ENCODE measurements at regions not wholly inside any gene's neighbourhood (a gene's known extent, or its start where the extent isn't known, plus 50 kb on each side); places are given as distances from the start of the nearest gene placed in this dataset.
"Not testable (repeated sequence)": the region's sequence is repeated elsewhere in the genome, so short reads cannot be mapped to it uniquely, and the experiment has no call there.

DNA sequence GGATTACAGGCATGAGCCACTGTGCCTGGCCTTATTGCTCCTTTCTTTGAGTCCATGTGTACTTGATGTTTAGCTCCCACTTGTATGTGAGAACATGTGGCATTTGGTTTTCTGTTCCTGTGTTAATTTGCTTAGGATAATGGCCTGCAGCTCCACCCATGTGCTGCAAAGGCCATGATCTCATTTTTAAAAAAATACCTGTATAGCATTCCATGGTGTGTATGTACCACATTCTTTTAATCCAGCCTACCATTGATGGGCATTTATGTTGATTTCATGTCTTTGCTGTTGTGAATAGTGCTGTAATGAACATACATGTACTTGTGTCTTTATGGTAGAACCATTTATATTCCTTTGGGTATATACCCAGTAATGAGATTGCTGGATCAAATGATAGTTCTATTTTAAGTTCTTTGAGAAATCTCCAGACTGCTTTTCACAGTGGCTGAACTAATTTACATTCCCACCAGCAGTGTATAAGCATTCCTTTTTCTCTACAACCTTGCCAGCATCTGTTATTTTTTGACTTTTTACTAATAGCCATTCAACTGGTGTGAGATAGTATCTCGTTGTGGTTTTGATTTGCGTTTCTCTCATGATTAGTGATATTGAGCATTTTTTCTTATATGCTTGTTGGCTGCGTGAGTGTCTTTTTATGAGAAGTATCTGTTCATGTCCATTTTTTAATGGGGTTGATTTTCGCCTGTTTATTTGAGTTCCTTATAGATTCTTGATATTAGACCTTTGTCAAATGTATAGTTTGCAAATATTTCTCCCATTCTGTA, 136.4 kb upstream of the SPRED2 start:
- DNase-seq (ENCODE audit: low read depth): not testable (repeated sequence)

DNA sequence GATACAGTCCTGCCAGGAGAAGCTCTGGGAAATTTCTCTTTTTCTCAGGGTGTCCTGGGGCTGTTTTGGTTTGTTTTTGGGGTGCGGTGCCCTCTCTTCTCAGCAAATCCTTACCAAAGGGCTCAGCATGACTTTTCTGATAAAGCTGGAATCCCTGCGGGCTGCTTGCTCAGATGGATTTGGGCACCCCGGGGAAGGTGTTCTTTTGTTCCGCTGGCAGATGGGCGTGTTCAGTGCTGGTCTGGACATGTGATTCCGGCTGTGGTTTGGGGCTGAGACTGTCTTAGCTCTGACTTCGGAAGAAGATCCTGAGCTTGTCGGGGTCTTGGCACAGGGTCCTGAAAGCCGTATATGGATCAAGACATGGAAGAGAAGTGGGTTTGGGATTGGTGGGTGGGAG, 134.2 kb upstream of the SPRED2 start:
- no peak for DNase-seq (ENCODE audit: low read depth)

DNA sequence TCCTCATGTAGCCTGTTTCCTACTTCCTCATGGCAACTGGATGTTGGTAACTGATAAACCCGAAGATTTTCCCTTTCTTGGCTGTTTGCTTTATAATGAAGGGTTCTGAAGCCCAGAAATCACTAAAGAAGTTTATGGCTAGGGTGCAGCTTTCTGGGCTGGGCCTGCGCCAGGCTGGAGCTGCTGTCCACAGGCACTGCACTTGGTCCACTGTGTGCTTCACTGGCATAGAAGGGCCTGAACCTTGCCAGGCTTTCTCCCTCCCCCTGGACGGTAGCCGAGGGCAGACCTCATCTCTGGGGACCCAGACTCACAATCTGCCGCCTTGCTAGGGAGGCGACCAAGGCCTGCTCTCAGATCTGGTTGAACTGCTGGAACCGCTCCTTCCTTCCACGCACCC, 133.3 kb upstream of the SPRED2 start:
- no peak for DNase-seq (ENCODE audit: low read depth)

GRCh38 chr2:65564299-65564698, 131.9 kb upstream of the SPRED2 start:
- DNase-seq (ENCODE audit: low read depth): no peak

DNA sequence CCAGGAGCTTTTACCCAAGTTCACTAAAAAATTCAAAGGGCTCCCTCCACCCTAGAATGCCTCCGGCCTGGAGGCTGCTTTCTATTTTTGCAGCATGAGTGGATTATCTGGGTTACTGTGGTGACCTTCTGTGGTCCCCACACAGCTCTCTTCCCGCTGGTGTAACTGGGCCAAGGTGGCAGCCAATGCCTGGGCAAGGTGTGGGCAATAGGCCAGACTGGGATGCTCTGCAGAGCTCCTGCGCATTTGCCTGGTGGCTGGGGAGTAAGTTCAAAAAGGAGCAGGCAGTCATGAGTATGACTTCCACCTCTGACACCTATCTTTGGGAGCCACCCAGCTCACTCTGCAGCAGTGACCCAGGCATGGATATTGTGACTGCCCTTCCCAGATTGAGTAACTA, 130.5 kb upstream of the SPRED2 start:
- no peak for DNase-seq (ENCODE audit: low read depth)

- no peak for DNase-seq (ENCODE audit: low read depth)
Measured at GRCh38 chr2:65558743-65559142, 126.3 kb upstream of the SPRED2 start.

- no peak for DNase-seq (ENCODE audit: low read depth)
Measured at GRCh38 chr2:65557616-65558573, 125.5 kb upstream of the SPRED2 start.

DNA sequence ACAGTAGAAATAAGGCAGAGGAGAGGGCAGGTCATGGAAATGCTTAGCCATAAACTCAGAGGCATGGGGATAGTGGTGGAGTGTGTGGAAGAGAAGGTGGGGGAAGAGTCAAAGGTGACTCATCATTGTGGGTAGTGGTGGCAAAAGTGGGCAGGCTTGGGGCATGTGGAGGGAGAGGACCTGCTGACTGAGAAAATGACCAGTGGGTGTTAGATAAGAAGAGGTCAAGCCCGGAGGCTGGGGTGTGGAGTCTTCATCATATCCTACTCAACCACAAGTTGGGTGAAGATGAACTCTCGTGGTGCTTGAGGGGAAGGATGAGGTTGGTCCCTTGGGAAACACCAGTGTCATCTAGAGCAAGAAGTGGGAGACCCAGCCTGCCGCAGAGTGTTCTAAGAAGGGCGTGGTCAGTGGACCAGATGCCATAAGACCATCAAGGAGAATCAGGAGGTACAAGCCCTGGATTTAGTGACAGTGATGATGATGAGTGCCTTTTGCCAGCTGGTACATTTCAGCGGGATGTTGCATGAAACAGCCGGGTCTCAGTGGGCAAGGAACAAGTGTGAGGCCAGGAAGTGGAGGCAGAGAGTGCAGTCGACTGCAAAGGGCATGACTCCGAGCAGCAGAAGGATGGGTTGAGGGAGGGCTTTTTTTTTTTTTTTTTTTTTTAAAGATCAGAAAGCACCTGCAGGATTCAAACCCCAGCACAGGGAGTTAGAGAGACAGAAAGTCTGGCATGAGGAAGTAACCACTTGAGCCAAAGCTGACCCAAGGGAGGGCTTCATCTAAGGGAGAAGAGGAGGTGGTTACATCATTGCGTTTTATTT, 122.6 kb upstream of the SPRED2 start:
- DNase-seq (ENCODE audit: low read depth): peak; percentile 17

DNA sequence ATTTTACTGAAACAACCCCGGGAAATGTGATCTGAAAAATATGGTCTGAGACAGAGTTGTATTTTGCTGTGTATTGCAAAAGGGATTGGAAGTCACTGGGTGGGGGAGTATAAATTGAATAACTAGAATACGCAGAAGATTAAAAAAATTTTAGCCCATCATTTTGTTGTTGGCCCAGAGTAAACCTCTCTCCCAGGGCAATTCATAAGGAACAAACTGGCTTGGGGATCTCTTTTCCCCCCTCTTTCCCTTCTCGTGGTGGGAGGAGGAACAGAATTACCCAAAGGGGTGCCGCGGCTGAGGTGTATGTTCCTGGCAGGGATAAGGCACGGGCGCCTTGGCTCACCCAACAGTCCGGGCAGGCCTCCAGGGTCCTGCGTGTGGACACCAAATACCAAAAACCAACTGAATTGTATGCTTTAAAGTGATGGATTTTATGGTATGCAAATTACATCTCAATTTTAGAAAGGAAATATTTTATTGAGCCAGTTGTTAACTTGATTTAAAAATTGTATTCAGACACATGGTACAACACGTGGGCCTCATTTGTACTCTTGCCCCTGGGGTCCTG, 121.2 kb upstream of the SPRED2 start:
- no peak for DNase-seq (ENCODE audit: low read depth)

- DNase-seq (ENCODE audit: low read depth): no peak
Measured at GRCh38 chr2:65551528-65551927, 119.1 kb upstream of the SPRED2 start.

DNA sequence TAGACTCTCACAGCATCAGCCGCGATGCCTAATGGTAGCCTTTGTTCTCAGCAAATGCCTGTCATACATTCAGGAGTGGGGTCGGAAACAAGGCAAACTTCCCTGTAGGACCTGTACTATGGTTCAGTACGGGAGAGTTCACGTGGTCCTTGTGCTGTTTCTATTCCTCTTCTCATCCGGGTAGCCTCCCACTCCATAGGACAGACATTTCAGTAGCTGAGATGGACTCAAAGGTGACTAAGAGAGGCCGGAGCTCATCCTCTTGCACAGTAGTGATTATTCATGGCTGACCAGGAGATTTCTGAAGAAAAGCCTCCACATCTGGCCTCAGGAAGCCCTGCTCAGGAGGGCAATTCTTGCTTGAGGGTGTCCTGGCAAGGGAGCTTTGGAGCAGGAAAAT, 117.8 kb upstream of the SPRED2 start:
- no peak for DNase-seq (ENCODE audit: low read depth)

GRCh38 chr2:65549631-65550030, 117.2 kb upstream of the SPRED2 start:
- DNase-seq (ENCODE audit: low read depth): no peak

GRCh38 chr2:65549257-65549627, 116.8 kb upstream of the SPRED2 start:
- no peak for DNase-seq (ENCODE audit: low read depth)

DNA sequence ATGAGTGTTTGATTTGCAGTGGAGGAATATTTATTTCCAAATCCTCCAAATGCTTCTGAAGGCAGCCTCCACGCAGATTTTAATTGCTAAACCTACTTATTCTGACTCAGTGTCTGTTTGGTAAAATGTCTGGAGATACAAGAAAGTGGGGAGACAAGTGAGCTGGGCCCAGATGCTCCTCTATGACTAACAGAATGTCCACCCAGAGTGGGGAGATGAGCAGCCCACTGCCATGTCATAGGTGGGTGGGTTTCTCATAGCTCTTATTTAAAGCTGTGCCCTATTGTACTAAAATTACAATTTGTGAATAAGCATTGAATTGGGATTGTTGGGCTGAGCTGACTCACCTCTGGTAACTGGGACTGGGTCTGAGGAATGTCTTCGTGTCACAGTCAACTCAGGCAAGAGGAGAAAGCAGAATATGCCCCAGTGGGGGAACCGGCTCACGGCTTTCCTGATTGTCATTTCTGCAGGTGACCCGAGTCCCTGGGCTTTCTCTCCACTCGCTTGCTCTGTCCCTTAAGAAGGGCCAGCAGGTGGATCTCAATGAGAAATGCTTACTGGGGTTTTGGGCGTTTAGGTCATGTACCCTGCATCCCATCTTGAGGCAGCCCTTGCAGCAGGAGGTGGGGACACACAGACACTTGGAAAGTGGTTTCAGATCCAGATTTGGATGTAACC, 116.3 kb upstream of the SPRED2 start:
- DNase-seq (ENCODE audit: low read depth): no peak

- DNase-seq (ENCODE audit: low read depth): no peak
Measured at GRCh38 chr2:65548064-65548463, 115.7 kb upstream of the SPRED2 start.

- DNase-seq (ENCODE audit: low read depth): peak; percentile 5
Measured at GRCh38 chr2:65545837-65546805, 113.7 kb upstream of the SPRED2 start.

DNA sequence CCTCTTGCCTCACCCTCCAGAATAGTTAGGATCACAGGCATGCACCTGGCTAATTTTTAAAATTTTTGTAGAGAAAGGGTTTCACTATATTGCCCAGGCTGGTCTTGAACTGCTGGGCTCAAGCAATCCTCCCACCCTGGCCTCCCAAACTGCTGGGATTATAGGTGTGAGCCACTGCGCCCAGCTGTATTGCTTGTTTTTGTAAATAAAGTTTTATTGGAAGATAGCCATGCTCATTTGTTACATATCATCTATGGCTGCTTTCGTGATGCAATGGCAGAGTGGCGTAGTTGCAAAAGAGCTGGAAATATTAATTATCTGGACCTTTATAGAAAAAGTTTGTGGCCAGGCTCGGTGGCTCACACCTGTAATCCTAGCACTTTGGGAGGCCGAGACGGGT, 109.4 kb upstream of the SPRED2 start:
- no peak for DNase-seq (ENCODE audit: low read depth)

DNA sequence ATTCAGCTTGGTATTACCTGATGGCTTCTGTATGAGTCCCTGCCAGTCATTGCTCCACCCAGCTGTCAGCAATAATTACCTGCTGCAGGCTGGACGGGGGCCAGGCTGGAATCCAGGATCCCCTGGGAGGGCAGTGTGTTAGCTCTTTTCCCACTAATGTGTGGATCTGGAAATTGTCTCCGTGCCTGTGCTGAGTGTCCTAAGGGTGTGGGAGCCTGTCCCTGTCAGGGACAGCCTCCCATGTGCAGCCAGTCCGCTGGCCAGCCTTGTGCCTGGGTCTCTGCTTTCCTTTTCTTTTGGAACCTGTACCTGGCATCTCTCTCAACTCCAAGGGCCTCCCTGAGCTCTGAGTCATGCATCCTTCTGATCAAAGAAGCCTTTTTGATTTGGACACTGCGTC, 107.2 kb upstream of the SPRED2 start:
- no peak for DNase-seq (ENCODE audit: low read depth)

GRCh38 chr2:65537651-65538385, 105.4 kb upstream of the SPRED2 start:
- no peak for DNase-seq (ENCODE audit: low read depth)

All from HS-27A (cell line).